GM18870 (cell line): ENCODE measurements at regions not wholly inside any gene's neighbourhood (a gene's known extent, or its start where the extent isn't known, plus 50 kb on each side); places are given as distances from the start of the nearest gene placed in this dataset.
"Not testable (repeated sequence)": the region's sequence is repeated elsewhere in the genome, so short reads cannot be mapped to it uniquely, and the experiment has no call there.

ENCODE experiments used
- ATAC-seq: cut with Tn5 transposase; IDR thresholded peaks from one replicate; pipeline ENCODE4 v1.9.1; 2021; ENCODE audit warnings: moderate library complexity; ENCODE audit not compliant: unreplicated experiment

GRCh38 chr6:133046576-133046975 is 194.6 kb upstream of the EYA4 start:
- ATAC-seq, result no peak

- ATAC-seq, result no peak
Measured at GRCh38 chr6:133047065-133047665, 194.0 kb upstream of the EYA4 start.

GRCh38 chr6:133047706-133048105 is 193.5 kb upstream of the EYA4 start:
- no peak for ATAC-seq

GRCh38 chr6:133051240-133051639 is 189.9 kb upstream of the EYA4 start:
- ATAC-seq, result no peak

- no peak for ATAC-seq
Measured at GRCh38 chr6:133052465-133052864, 188.7 kb upstream of the EYA4 start.

GRCh38 chr6:133055441-133055966 is 185.7 kb upstream of the EYA4 start:
- ATAC-seq, result no peak

GRCh38 chr6:133057352-133057751 is 183.8 kb upstream of the EYA4 start:
- no peak for ATAC-seq

GRCh38 chr6:133062077-133062476 is 179.1 kb upstream of the EYA4 start:
- no peak for ATAC-seq

- ATAC-seq, result no peak
Measured at GRCh38 chr6:133062696-133063306, 178.4 kb upstream of the EYA4 start.

GRCh38 chr6:133067960-133068359 is 173.2 kb upstream of the EYA4 start:
- no peak for ATAC-seq

GRCh38 chr6:133070410-133071043 is 170.6 kb upstream of the EYA4 start:
- ATAC-seq, result no peak

- ATAC-seq, result no peak
Measured at GRCh38 chr6:133079901-133080300, 161.3 kb upstream of the EYA4 start.

GRCh38 chr6:133083248-133083967 is 157.7 kb upstream of the EYA4 start:
- ATAC-seq, result no peak

- ATAC-seq, result no peak
Measured at GRCh38 chr6:133085471-133085870, 155.7 kb upstream of the EYA4 start.

- no peak for ATAC-seq
Measured at GRCh38 chr6:133085896-133086295, 155.3 kb upstream of the EYA4 start.

GRCh38 chr6:133088931-133089695 is 152.0 kb upstream of the EYA4 start:
- no peak for ATAC-seq

- no peak for ATAC-seq
Measured at GRCh38 chr6:133092199-133092598, 149.0 kb upstream of the EYA4 start.

GRCh38 chr6:133092771-133093170 is 148.4 kb upstream of the EYA4 start:
- ATAC-seq, result no peak

- ATAC-seq, result not testable (repeated sequence)
Measured at GRCh38 chr6:133093211-133093610, 147.9 kb upstream of the EYA4 start.

- ATAC-seq, result no peak
Measured at GRCh38 chr6:133093956-133094355, 147.2 kb upstream of the EYA4 start.

- ATAC-seq, result no peak
Measured at GRCh38 chr6:133097208-133097607, 143.9 kb upstream of the EYA4 start.
